ENCODE measurements at regions not wholly inside any gene's neighbourhood (a gene's known extent, or its start where the extent isn't known, plus 50 kb on each side); places are given as distances from the start of the nearest gene placed in this dataset.

- intact Hi-C loops (cut with DNase I), result no loop called here
- H3K4me3 ChIP-seq, result no peak overlapping the region
- H3K27me3 ChIP-seq, result no peaks in the 10 kb centered on the region
- H3K4me1 ChIP-seq, result no peaks in the 10 kb centered on the region
- H3K9me3 ChIP-seq, result no peaks in the 10 kb centered on the region
- no peak for TF ChIP-seq CTCF (IDR thresholded peaks at IDR 0.05)
- H3K27ac ChIP-seq, result no peak overlapping the region
- no peak for DNase-seq (ENCODE audit: low spot score in 2 of 2)
- no peaks in the 10 kb centered on the region for H3K36me3 ChIP-seq
Observed at GRCh38 chr9:29656641-29657406, 2083.5 kb upstream of the C9orf72 start.

GRCh38 chr9:29657821-29658220, 2084.5 kb upstream of the C9orf72 start:
- Histone ChIP-seq H3K36me3 (no peaks in the 10 kb centered on the region), H3K27ac (no peak overlapping the region), H3K4me1 (no peaks in the 10 kb centered on the region), H3K27me3 (no peaks in the 10 kb centered on the region), H3K4me3 (no peak overlapping the region), H3K9me3 (no peaks in the 10 kb centered on the region)
- no peak for DNase-seq (ENCODE audit: low spot score in 2 of 2)
- no peak for TF ChIP-seq CTCF (IDR thresholded peaks at IDR 0.05)
- intact Hi-C loops (cut with DNase I), result no loop called here

GRCh38 chr9:29659014-29659413, 2085.7 kb upstream of the C9orf72 start:
- Histone ChIP-seq H3K27ac (no peak overlapping the region), H3K4me3 (no peak overlapping the region), H3K9me3 (no peaks in the 10 kb centered on the region), H3K36me3 (no peaks in the 10 kb centered on the region), H3K4me1 (no peaks in the 10 kb centered on the region), H3K27me3 (no peaks in the 10 kb centered on the region)
- no peak for TF ChIP-seq CTCF (IDR thresholded peaks at IDR 0.05)
- intact Hi-C loops (cut with DNase I), result no loop called here
- DNase-seq (ENCODE audit: low spot score in 2 of 2), result no peak

GRCh38 chr9:29659736-29660135, 2086.5 kb upstream of the C9orf72 start:
- H3K4me1 ChIP-seq, result no peaks in the 10 kb centered on the region
- DNase-seq (ENCODE audit: low spot score in 2 of 2), result no peak
- no peak overlapping the region for H3K4me3 ChIP-seq
- H3K27me3 ChIP-seq, result no peaks in the 10 kb centered on the region
- H3K36me3 ChIP-seq, result no peaks in the 10 kb centered on the region
- no peak for TF ChIP-seq CTCF (IDR thresholded peaks at IDR 0.05)
- H3K9me3 ChIP-seq, result no peaks in the 10 kb centered on the region
- no peak overlapping the region for H3K27ac ChIP-seq
- intact Hi-C loops (cut with DNase I), result no loop called here

GRCh38 chr9:29668732-29669131, 2095.5 kb upstream of the C9orf72 start:
- DNase-seq (ENCODE audit: low spot score in 2 of 2), result no peak
- Histone ChIP-seq H3K36me3 (no peaks in the 10 kb centered on the region), H3K27ac (no peak overlapping the region), H3K9me3 (no peaks in the 10 kb centered on the region), H3K27me3 (no peaks in the 10 kb centered on the region), H3K4me1 (no peaks in the 10 kb centered on the region), H3K4me3 (no peak overlapping the region)
- no peak for TF ChIP-seq CTCF (IDR thresholded peaks at IDR 0.05)
- intact Hi-C loops (cut with DNase I), result no loop called here

- no peak for DNase-seq (ENCODE audit: low spot score in 2 of 2)
- Histone ChIP-seq H3K36me3 (no peaks in the 10 kb centered on the region), H3K9me3 (no peaks in the 10 kb centered on the region), H3K27ac (no peak overlapping the region), H3K27me3 (no peaks in the 10 kb centered on the region), H3K4me1 (no peaks in the 10 kb centered on the region), H3K4me3 (no peak overlapping the region)
- intact Hi-C loops (cut with DNase I), result no loop called here
- no peak for TF ChIP-seq CTCF (IDR thresholded peaks at IDR 0.05)
Observed at GRCh38 chr9:29669613-29670012, 2096.3 kb upstream of the C9orf72 start.

Data from ascending aorta (tissue), 2 donors.